IPS DF 4.7 (cell line): ENCODE measurements at regions not wholly inside any gene's neighbourhood (a gene's known extent, or its start where the extent isn't known, plus 50 kb on each side); places are given as distances from the start of the nearest gene placed in this dataset.
A peak's percentile ranks its signal among the peaks of the same experiment; 100 is the strongest.

Source experiments
- DNase-seq: peaks from one replicate; pipeline ENCODE4 v3.0.0-alpha.2; 2013; ENCODE audit warnings: low spot score; ENCODE audit errors: extremely low read depth

DNA sequence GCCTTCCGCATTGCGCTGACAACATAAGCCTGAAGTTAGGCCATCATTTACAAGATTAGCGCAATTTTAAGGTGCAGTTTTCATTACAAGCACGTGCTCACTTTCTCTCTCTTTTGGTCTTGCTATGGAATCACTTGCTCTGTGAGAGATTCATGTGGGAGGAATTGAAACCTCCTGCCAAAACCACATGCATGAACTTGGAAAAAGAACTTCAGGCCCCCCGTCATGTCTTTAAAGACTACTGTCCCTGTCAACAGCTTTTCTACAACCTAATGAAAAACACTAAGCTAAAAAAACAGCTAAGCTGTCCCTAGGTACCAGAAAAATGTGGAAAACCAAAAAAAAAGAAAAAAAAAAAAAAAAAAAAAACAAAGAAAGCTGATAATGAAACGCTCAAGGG lies 1707.6 kb upstream of the RAG2 start:
- no peak for DNase-seq

GRCh38 chr11:38304926-38305325 lies 1706.9 kb upstream of the RAG2 start:
- no peak for DNase-seq

DNA sequence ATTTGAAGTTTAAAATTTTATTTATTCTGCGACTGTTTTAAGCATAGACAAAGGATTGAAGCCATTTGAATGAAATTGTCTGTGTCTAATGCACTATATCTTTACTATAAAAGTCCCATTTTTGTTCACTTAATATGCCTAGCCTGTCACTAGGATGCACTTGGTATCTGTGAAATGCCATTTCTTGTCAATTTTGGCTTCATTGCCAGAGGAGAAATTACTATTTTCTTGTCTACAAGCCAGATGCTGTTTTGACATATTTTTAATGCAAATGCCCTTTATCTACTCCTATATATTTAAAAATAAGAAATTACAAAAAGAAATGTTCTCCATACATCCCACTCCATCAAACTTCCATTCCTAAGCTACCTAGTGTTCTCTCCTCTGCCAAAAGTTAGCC lies 1704.5 kb upstream of the RAG2 start:
- DNase-seq, result no peak

GRCh38 chr11:38300570-38300969 lies 1702.5 kb upstream of the RAG2 start:
- DNase-seq, result no peak

DNA sequence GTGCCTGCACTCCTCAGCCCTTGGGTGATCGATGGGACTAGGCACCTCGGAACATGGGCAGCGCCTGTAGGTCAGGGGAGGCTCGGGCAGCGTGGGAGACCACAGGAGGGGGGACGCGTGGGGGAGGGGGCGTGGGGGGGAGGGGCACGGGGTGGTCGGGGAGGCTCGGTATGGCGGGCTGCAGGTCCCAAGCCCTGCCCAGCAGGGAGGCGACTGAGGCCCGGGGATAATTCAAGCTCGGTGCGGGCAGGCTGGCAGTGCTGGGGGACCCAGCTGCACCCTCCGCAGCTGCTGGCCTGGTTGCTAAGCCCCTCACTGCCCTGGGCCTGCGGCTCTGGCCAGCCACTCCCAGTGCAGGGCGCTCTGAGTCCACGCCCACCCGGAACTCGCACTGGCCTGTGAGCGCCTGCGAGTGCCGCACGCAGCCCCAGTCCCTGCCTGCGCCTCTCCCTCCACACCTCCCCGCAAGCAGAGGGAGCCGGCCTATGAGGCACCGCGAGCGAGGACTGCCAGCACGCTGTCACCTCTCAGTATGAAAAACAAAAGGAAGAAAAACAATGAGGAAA lies 1698.3 kb upstream of the RAG2 start:
- no peak for DNase-seq

- DNase-seq, result no peak
These were observed 1684.7 kb upstream of the RAG2 start for GRCh38 chr11:38282718-38283117.

- no peak for DNase-seq
These were observed 1680.6 kb upstream of the RAG2 start for GRCh38 chr11:38278457-38279141.

DNA sequence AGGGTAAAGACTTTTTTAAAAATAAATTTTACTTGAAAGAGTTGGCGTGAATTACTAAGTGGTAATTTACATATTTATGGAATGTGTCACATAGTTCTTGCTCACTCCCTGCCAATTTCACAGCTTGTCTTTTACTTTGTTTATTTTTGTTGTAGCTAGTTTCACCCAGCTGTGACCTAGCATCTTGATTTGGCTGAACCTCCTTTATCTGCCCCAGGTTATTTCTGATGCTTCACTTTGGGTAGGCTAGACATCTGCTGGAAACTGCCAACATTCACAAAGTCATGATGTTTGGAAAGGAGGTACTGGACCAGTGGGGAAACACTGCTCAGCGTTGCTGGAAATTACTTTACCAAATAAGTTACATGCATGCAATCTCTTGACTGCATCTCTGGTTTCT lies 1676.0 kb upstream of the RAG2 start:
- DNase-seq, result no peak

GRCh38 chr11:38272376-38272775 lies 1674.3 kb upstream of the RAG2 start:
- DNase-seq, result no peak

DNA sequence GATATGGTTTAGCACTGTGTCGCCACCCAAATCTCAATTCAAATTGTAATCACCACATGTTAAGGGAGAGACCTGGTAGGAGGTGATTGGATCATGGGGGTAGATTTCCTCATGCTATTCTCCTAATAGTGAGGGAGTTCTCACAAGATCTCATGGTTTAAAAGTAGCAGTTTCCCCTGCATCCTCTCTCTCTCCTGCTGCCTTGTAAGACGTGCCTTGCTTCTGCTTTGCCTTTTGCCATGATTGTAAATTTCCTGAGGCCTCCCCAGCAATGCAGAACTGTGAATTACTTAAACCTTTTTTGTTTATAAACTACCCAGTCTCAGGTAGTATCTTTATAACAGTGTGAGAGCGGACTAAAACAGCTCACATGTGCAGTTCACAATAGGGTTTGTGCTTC lies 1668.7 kb upstream of the RAG2 start:
- DNase-seq, result no peak

DNA sequence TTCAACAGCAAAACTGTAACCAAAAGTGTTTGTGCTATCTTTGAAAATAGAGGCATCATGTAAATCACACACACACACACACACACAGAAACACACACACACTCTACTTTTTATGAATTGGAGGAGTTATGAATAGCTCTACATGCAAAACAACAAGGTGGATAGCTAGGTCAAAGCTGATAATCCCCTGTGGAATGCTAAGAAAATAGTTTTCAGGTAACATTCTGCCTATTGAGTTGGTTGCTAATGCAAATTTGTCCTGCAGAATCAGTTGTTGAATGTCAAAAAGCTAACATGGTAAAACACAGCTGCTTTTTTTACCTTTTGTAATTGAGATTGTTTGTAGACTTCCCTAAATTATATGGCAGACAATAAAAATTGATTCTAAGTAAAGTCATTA lies 1658.4 kb upstream of the RAG2 start:
- peak; percentile 14 for DNase-seq

DNA sequence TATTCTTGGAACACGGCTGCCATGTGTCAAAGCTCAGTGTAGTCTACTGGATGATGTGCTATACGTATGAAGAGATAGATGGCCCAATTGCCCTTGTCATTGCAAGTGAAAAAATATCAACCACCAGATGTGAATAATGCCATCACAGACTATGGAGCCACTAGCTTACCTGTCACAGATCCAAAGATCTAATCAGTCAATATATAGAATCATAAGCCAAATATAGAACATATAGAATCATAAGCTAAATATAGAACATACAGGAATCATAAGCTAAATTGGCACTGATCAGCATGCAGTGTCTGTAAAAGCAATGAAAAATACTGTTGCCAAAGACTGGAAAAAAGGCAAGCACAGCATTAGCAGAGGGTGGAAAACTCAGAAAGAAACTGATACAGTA lies 1656.9 kb upstream of the RAG2 start:
- no peak for DNase-seq

- DNase-seq, result no peak
These were observed 1654.6 kb upstream of the RAG2 start for GRCh38 chr11:38252620-38253019.

DNA sequence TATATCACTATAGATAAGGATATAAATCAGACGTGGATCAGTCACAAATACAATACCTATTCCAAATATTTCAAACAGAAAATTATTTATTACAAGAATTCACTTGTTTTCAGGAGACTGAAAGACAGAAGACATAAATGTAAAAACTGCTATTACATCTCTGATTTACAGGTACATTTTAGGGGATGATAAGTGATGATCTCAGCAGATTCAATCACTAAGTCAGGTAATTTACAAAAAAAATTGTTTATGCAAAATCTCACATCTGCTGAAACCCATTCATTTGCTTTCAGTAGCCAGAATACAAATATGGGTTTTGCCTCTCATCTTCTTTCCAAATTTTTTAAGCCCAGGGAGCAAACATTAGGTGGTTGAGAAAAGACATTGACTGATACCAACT lies 1648.4 kb upstream of the RAG2 start:
- no peak for DNase-seq

GRCh38 chr11:38226684-38227083 lies 1628.6 kb upstream of the RAG2 start:
- DNase-seq, result no peak

DNA sequence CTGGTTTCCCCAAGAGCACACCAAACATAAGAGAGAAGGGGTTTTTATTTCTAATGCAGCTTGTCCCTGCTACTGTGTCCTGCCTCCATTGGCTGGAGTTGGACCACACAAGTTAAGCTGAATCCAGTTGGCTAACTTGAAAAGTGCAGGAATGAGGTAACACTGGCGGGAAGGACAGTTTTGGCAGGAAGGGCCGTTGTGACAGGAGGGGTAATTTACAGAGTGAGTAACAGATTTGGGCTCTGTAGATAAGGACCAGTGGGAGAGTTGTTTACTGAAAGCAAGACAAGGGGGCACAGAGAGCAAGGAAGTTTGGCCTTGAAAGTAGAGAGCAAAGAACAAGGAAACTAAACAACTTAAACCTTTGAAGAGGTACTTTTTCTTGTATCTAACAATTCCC lies 1623.3 kb upstream of the RAG2 start:
- no peak for DNase-seq

GRCh38 chr11:38219636-38220035 lies 1621.6 kb upstream of the RAG2 start:
- DNase-seq, result no peak

DNA sequence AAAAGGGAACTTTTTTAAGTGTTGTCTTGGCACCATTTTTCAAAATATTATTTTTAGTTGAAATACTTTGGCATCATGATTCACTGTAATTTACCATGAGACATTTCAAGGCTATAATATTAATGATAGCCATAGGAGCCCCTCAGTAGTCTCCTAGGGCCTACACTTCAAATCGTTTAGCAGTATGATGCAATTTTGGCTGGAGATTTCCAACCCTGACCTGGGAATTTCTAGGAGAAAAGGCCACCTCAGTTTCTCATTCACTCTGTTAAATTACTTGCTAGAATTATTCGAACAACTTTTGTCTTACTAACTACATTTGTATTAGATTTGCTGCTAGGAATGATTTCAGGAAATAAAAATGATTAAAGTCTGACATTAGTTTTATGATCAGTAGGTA lies 1610.9 kb upstream of the RAG2 start:
- no peak for DNase-seq

GRCh38 chr11:38206663-38207062 lies 1608.6 kb upstream of the RAG2 start:
- DNase-seq, result no peak

GRCh38 chr11:38191101-38191500 lies 1593.1 kb upstream of the RAG2 start:
- no peak for DNase-seq

DNA sequence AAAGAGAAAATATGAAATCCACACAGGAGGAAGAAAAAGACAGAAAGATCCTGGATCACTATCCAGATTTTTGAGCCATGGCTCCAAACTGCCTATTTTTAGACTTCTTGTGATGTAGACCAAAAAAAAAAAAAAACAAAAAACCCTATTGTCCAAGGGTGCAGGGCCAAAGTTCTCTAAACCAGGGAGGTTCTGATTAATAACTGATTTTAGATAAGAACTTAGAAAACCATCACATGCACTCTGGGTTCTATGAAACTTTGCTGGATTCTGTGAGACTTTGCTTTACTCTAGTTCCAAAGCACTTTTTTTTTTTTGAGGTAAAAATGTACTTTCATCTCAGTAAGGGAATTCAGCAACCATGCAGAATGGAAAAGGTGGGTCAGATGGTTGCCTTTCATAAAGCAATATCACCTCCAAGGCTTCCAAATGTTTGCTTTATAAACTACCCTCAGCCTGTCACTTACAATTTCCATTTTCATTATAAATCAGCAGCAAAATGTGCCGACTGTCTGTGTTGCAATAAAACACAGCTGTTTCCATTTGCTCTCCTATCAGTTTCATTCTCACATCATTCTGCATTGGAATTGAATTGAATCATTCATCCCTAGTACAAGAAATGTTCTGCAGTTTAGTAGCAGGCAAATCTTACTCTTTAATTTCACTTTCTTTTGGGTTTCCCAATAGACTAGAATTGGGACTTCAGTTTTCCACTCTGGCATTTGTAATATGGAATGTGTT lies 1584.3 kb upstream of the RAG2 start:
- DNase-seq, result no peak

GRCh38 chr11:38176686-38177322 lies 1578.8 kb upstream of the RAG2 start:
- DNase-seq, result no peak
